ENCODE measurements at regions not wholly inside any gene's neighbourhood (a gene's known extent, or its start where the extent isn't known, plus 50 kb on each side); places are given as distances from the start of the nearest gene placed in this dataset.

GRCh38 chr5:145292278-145292677 is 542.9 kb downstream of the PRELID2 start:
- Histone ChIP-seq H3K18ac (ENCODE audit: low read depth, low read length) (no peak overlapping the region), H3K27ac (ENCODE audit: insufficient read depth, low read length) (no peak overlapping the region), H3K36me3 (ENCODE audit: control insufficient read depth, insufficient read depth, low read length) (no peaks in the 10 kb centered on the region), H3K4me3 (ENCODE audit: insufficient read depth, low read depth, low read length) (no peak overlapping the region), H3K9me3 (ENCODE audit: control insufficient read depth, insufficient read depth, low read length) (no peaks in the 10 kb centered on the region), H3K4me1 (ENCODE audit: control insufficient read depth, insufficient read depth, low read length) (no peaks in the 10 kb centered on the region), H2AK5ac (ENCODE audit: low read depth, low read length) (no peak overlapping the region), H2AK9ac (replicated peaks; ENCODE audit: low read depth, low read length, poor library complexity) (no peak overlapping the region), H3K79me1 (ENCODE audit: low read depth in 1 of 2, low read length in 2 of 2) (no peaks in the 10 kb centered on the region), H2BK15ac (ENCODE audit: low read depth, low read length) (no peak overlapping the region), H3K4ac (ENCODE audit: low read depth, low read length) (no peak overlapping the region), H3K9ac (ENCODE audit: low read depth, low read length) (no peak overlapping the region), H3K4me2 (ENCODE audit: low read depth, low read length) (no peak overlapping the region), H2BK120ac (ENCODE audit: low read depth, low read length) (no peak overlapping the region), H3K23ac (ENCODE audit: low read depth, low read length) (no peak overlapping the region), H4K91ac (ENCODE audit: insufficient read depth, low read depth, low read length) (no peak overlapping the region), H4K8ac (ENCODE audit: low read depth in 2 of 2, low read length in 2 of 2) (no peak overlapping the region), H3K56ac (ENCODE audit: extremely low read depth, insufficient read depth, low read length) (no peak overlapping the region), H4K5ac (ENCODE audit: low read depth, low read length) (no peak overlapping the region), H4K20me1 (ENCODE audit: insufficient read depth, low read length) (no peaks in the 10 kb centered on the region), H3K14ac (replicated peaks; ENCODE audit: low read depth, low read length) (no peak overlapping the region), H2BK20ac (ENCODE audit: low read depth, low read length) (no peak overlapping the region), H2AFZ (replicated peaks; ENCODE audit: low read length, poor library complexity) (no peak overlapping the region), H3K9me1 (ENCODE audit: insufficient read depth, low read length) (no peaks in the 10 kb centered on the region), H3K27me3 (ENCODE audit: control insufficient read depth, insufficient read depth, low read length) (no peaks in the 10 kb centered on the region), H2BK5ac (ENCODE audit: low read depth, low read length, poor library complexity, severe bottlenecking) (no peak overlapping the region)
- ChIA-PET CTCF (no interaction called here), POLR2A (ENCODE audit: unreplicated experiment) (no interaction called here)
- ATAC-seq (ENCODE audit: low read depth) = no peak
- DNase-seq = no peak
- dilution Hi-C loops (cut with HindIII; ENCODE audit: low sequenced_read_pairs, unreplicated experiment) (no loop called here), intact Hi-C loops (cut with micrococcal nuclease) (no loop called here), in situ Hi-C loops (cut with MboI; ENCODE audit: low sequenced_read_pairs) (no loop called here)
- TF ChIP-seq CHD1 (IDR thresholded peaks at IDR 0.05; ENCODE audit: low read depth, low read length) (no peak), RAD21 (IDR thresholded peaks at IDR 0.05; ENCODE audit: low read length) (no peak), RFX5 (IDR thresholded peaks at IDR 0.05; ENCODE audit: low read depth, low read length) (no peak)
- no TSS peak for BruUV-seq (replicated peaks)
- WGBS, 2 experiments (ENCODE audit: extremely low coverage in 2 of 2, insufficient read length in 1 of 2) = no CpG with 5 or more reads among the region's 3 CpGs

Measured in IMR-90 (cell line).